NOMO-1 treated with dmso at 0.1 percent for 144 hours (cell line): ENCODE measurements at regions not wholly inside any gene's neighbourhood (a gene's known extent, or its start where the extent isn't known, plus 50 kb on each side); places are given as distances from the start of the nearest gene placed in this dataset.

ENCODE experiments used
- DNase-seq: peaks from one replicate; lab custom pipeline; 2025; ENCODE audit not compliant: unreplicated experiment; lab: John Stamatoyannopoulos, UW

- DNase-seq, result no peak
Measured at GRCh38 chr1:95369985-95370690, 136.1 kb downstream of the RWDD3 start.

GRCh38 chr1:95370691-95371562 lies 136.9 kb downstream of the RWDD3 start:
- DNase-seq, result no peak

GRCh38 chr1:95371666-95372282 lies 137.8 kb downstream of the RWDD3 start:
- no peak for DNase-seq

- no peak for DNase-seq
Measured at GRCh38 chr1:95375174-95375573, 141.2 kb downstream of the RWDD3 start.

GRCh38 chr1:95380909-95381308 lies 146.9 kb downstream of the RWDD3 start:
- DNase-seq, result no peak

- no peak for DNase-seq
Measured at GRCh38 chr1:95382000-95382786, 148.2 kb downstream of the RWDD3 start.

- DNase-seq, result no peak
Measured at GRCh38 chr1:95383111-95383510, 149.1 kb downstream of the RWDD3 start.

GRCh38 chr1:95384567-95384966 lies 150.6 kb downstream of the RWDD3 start:
- no peak for DNase-seq

- no peak for DNase-seq
Measured at GRCh38 chr1:95386371-95386770, 152.4 kb downstream of the RWDD3 start.

- no peak for DNase-seq
Measured at GRCh38 chr1:95386915-95387314, 152.9 kb downstream of the RWDD3 start.

GRCh38 chr1:95388031-95388430 lies 154.0 kb downstream of the RWDD3 start:
- no peak for DNase-seq

- DNase-seq, result no peak
Measured at GRCh38 chr1:95393434-95393833, 159.4 kb downstream of the RWDD3 start.

- no peak for DNase-seq
Measured at GRCh38 chr1:95396557-95396956, 162.5 kb downstream of the RWDD3 start.

GRCh38 chr1:95402780-95403179 lies 168.8 kb downstream of the RWDD3 start:
- no peak for DNase-seq

- DNase-seq, result no peak
Measured at GRCh38 chr1:95406279-95406678, 172.3 kb downstream of the RWDD3 start.

- DNase-seq, result no peak
Measured at GRCh38 chr1:95407131-95407885, 173.3 kb downstream of the RWDD3 start.

GRCh38 chr1:95407886-95408291 lies 173.9 kb downstream of the RWDD3 start:
- no peak for DNase-seq

- DNase-seq, result no peak
Measured at GRCh38 chr1:95408507-95409136, 174.6 kb downstream of the RWDD3 start.

GRCh38 chr1:95409276-95409675 lies 175.3 kb downstream of the RWDD3 start:
- DNase-seq, result no peak

- DNase-seq, result no peak
Measured at GRCh38 chr1:95409901-95410300, 175.9 kb downstream of the RWDD3 start.
